ENCODE measurements at regions not wholly inside any gene's neighbourhood (a gene's known extent, or its start where the extent isn't known, plus 50 kb on each side); places are given as distances from the start of the nearest gene placed in this dataset.

- TF ChIP-seq KLF12 (CRISPR knock-in tag; IDR thresholded peaks at IDR 0.05; ENCODE audit: borderline replicate concordance), result no peak
- TF ChIP-seq SMAD9 (CRISPR knock-in tag; IDR thresholded peaks at IDR 0.05), result no peak
- Histone ChIP-seq H3K4me2 (ENCODE audit: low read depth, low read length) (no peak overlapping the region), H3K9ac (ENCODE audit: insufficient read depth, low read depth, low read length) (no peak overlapping the region), H3K4me1 (ENCODE audit: insufficient read depth, low read length) (peaks cover 39% of the 10 kb centered on the region), H4K20me1 (ENCODE audit: insufficient read depth, low read length) (no peaks in the 10 kb centered on the region; the same call in 1 of the 2 replicates), H2AFZ (ENCODE audit: low read length) (no peak overlapping the region), H3K4me3 (replicated peaks in 1 of 3; ENCODE audit: insufficient read depth in 1 of 3, low read depth in 2 of 3, low read length in 3 of 3) (no peak overlapping the region), H3K27me3 (ENCODE audit: control insufficient read depth in 1 of 2, insufficient read depth in 2 of 2, low read length in 2 of 2) (peaks cover 3 to 25% of the 10 kb centered on the region in 2 experiments; a peak in 3 of 5 replicates), H3K36me3 (replicated peaks in 1 of 2; ENCODE audit: control insufficient read depth in 1 of 2, insufficient read depth in 2 of 2, low read length in 2 of 2) (no peaks in the 10 kb centered on the region), H3K27ac (ENCODE audit: extremely low read length, insufficient read depth, low read length) (no peak overlapping the region), H3K79me2 (ENCODE audit: insufficient read depth, low read length) (no peaks in the 10 kb centered on the region), H3K9me3 (ENCODE audit: low read length) (no peaks in the 10 kb centered on the region)
- no peak for DNase-seq (ENCODE audit: low spot score)
- no TSS peak for BruUV-seq (replicated peaks)
- POLR2A ChIA-PET, result no interaction called here
- in situ Hi-C loops (cut with HindIII; ENCODE audit: extremely low pct_ligation_motif_present, low pct_unique_long_range_greater_than_20kb) (no loop called here), intact Hi-C loops (cut with micrococcal nuclease; ENCODE audit: unreplicated experiment) (no loop called here)
- no peak for ATAC-seq
- CTCF ChIA-PET (ENCODE audit: low intra/inter-chr PET ratio, low total read pairs), result interaction anchor here (0.7 kb wide), 1 partner anchor 104 kb away, joined by 3 read pairs; no protein-coding TSS in a partner anchor
- FAIRE-seq, result no peak
- 46% methylated on average over 2 of the region's 2 CpGs for WGBS (ENCODE audit: low lambda C conversion rate)
These were observed 233.1 kb upstream of the GSE1 start for GRCh38 chr16:85380002-85380395.

- H3K27me3 ChIP-seq (ENCODE audit: control insufficient read depth in 1 of 2, insufficient read depth in 2 of 2, low read length in 2 of 2), result peaks cover 3 to 25% of the 10 kb centered on the region in 2 experiments; a peak in 3 of 5 replicates
- in situ Hi-C loops (cut with HindIII; ENCODE audit: extremely low pct_ligation_motif_present, low pct_unique_long_range_greater_than_20kb) (no loop called here), intact Hi-C loops (cut with micrococcal nuclease; ENCODE audit: unreplicated experiment) (no loop called here)
- H3K36me3 ChIP-seq (replicated peaks in 1 of 2; ENCODE audit: control insufficient read depth in 1 of 2, insufficient read depth in 2 of 2, low read length in 2 of 2), result no peaks in the 10 kb centered on the region
- H3K79me2 ChIP-seq (ENCODE audit: insufficient read depth, low read length), result no peaks in the 10 kb centered on the region
- DNase-seq (ENCODE audit: low spot score), result no peak
- POLR2A ChIA-PET, result no interaction called here
- no peak overlapping the region for H3K9ac ChIP-seq (ENCODE audit: insufficient read depth, low read depth, low read length)
- H2AFZ ChIP-seq (ENCODE audit: low read length), result no peak overlapping the region
- CTCF ChIA-PET (ENCODE audit: low intra/inter-chr PET ratio, low total read pairs), result no interaction called here
- H3K4me3 ChIP-seq (replicated peaks in 1 of 3; ENCODE audit: insufficient read depth in 1 of 3, low read depth in 2 of 3, low read length in 3 of 3), result no peak overlapping the region
- no peaks in the 10 kb centered on the region for H3K9me3 ChIP-seq (ENCODE audit: low read length)
- ATAC-seq, result no peak
- no peaks in the 10 kb centered on the region; the same call in 1 of the 2 replicates for H4K20me1 ChIP-seq (ENCODE audit: insufficient read depth, low read length)
- no peak for TF ChIP-seq RXRA (CRISPR knock-in tag; IDR thresholded peaks at IDR 0.05)
- peak; percentile 62 for TF ChIP-seq ZNF629 (CRISPR knock-in tag; conservative IDR thresholded peaks at IDR 0.05)
- H3K4me1 ChIP-seq (ENCODE audit: insufficient read depth, low read length), result peaks cover 50% of the 10 kb centered on the region
- BruUV-seq (replicated peaks), result no TSS peak
- no peak overlapping the region for H3K4me2 ChIP-seq (ENCODE audit: low read depth, low read length)
- no peak for FAIRE-seq
- 49% methylated on average over 17 of the region's 19 CpGs for WGBS (ENCODE audit: low lambda C conversion rate)
- no peak overlapping the region for H3K27ac ChIP-seq (ENCODE audit: extremely low read length, insufficient read depth, low read length)
These were observed 232.0 kb upstream of the GSE1 start for GRCh38 chr16:85380905-85381737.
